Astrocyte (in vitro differentiated cells and primary cell): ENCODE measurements at regions not wholly inside any gene's neighbourhood (a gene's known extent, or its start where the extent isn't known, plus 50 kb on each side); places are given as distances from the start of the nearest gene placed in this dataset.

ENCODE experiments used
- DNase-seq: peaks from one replicate; pipeline ENCODE4 v3.0.0-alpha.2; 2010; ENCODE audit warnings: low read depth
- FAIRE-seq: peaks from 2 replicates; lab custom pipeline; 2011; peaks lifted over from hg19 to GRCh38; lab: Jason Lieb, UNC
- H2AFZ ChIP-seq: 2 replicates; pipeline ENCODE4 v1.6.0; 2012; ENCODE audit warnings: low read depth, low read length, inconsistent platforms
- H3K27ac ChIP-seq: 2 replicates; pipeline ENCODE4 v1.5.1; 2011; ENCODE audit warnings: low read depth, low read length, inconsistent platforms
- H3K27me3 ChIP-seq: 2 replicates; pipeline ENCODE4 v1.6.0; 2011; ENCODE audit warnings: low read length, inconsistent platforms; ENCODE audit not compliant: insufficient read depth
- H3K36me3 ChIP-seq: 2 replicates; pipeline ENCODE4 v1.5.1; 2011; ENCODE audit warnings: low read length, inconsistent platforms; ENCODE audit not compliant: insufficient read depth
- H3K4me1 ChIP-seq: 2 replicates; pipeline ENCODE4 v1.5.1; 2011; ENCODE audit warnings: low read length, inconsistent platforms; ENCODE audit not compliant: insufficient read depth
- H3K4me2 ChIP-seq: 2 replicates; pipeline ENCODE4 v1.6.0; 2012; ENCODE audit warnings: low read length, inconsistent platforms
- H3K4me3 ChIP-seq: 2 replicates; pipeline ENCODE4 v1.5.1; 2011; ENCODE audit warnings: low read depth, mild to moderate bottlenecking, low read length, inconsistent platforms; ENCODE audit not compliant: insufficient read depth
- H3K79me2 ChIP-seq: 2 replicates; pipeline ENCODE4 v1.6.0; 2012; ENCODE audit warnings: mild to moderate bottlenecking, low read length, inconsistent platforms; ENCODE audit not compliant: insufficient read depth
- H3K9ac ChIP-seq: 2 replicates; pipeline ENCODE4 v1.6.0; 2012; ENCODE audit warnings: mild to moderate bottlenecking, low read length, inconsistent platforms
- H3K9me3 ChIP-seq: 2 replicates; pipeline ENCODE4 v1.5.1; 2012; ENCODE audit warnings: low read depth, mild to moderate bottlenecking, low read length, inconsistent platforms; ENCODE audit not compliant: insufficient read depth
- H4K20me1 ChIP-seq: 2 replicates; pipeline ENCODE4 v1.6.0; 2012; ENCODE audit warnings: low read length, inconsistent platforms; ENCODE audit not compliant: insufficient read depth
- H3K27ac Mint-ChIP-seq: one replicate; pipeline ENCODE4 v1.8.0; 2021; ENCODE audit warnings: mild to moderate bottlenecking, mixed read lengths; ENCODE audit not compliant: unreplicated experiment
- H3K27me3 Mint-ChIP-seq: one replicate; pipeline ENCODE4 v1.8.0; 2021; ENCODE audit warnings: low read depth, mixed read lengths; ENCODE audit not compliant: unreplicated experiment
- H3K36me3 Mint-ChIP-seq: one replicate; pipeline ENCODE4 v1.8.0; 2021; ENCODE audit warnings: low read depth, mixed read lengths; ENCODE audit not compliant: unreplicated experiment
- H3K4me1 Mint-ChIP-seq: one replicate; pipeline ENCODE4 v1.8.0; 2021; ENCODE audit warnings: low read depth, mixed read lengths; ENCODE audit not compliant: unreplicated experiment
- H3K4me3 Mint-ChIP-seq: one replicate; pipeline ENCODE4 v1.8.0; 2021; ENCODE audit warnings: mild to moderate bottlenecking, moderate library complexity, mixed read lengths; ENCODE audit not compliant: unreplicated experiment
- H3K9me3 Mint-ChIP-seq: one replicate; pipeline ENCODE4 v1.8.0; 2021; ENCODE audit warnings: mild to moderate bottlenecking, mixed read lengths; ENCODE audit not compliant: unreplicated experiment
- CTCF ChIP-seq: IDR thresholded peaks from 2 replicates; pipeline ENCODE4 v1.5.1; 2011; ENCODE audit warnings: low read depth, mild to moderate bottlenecking, inconsistent platforms, low read length, moderate library complexity; ENCODE audit not compliant: insufficient read depth
- EZH2 ChIP-seq: IDR thresholded peaks from 2 replicates; pipeline ENCODE4 v1.6.1; 2012; ENCODE audit warnings: mild to moderate bottlenecking, low read length, inconsistent platforms; ENCODE audit not compliant: insufficient read depth

GRCh38 chr12:114221136-114221833, 184.7 kb downstream of the TBX5 start:
- Histone ChIP-seq H3K79me2 (no peaks in the 10 kb centered on the region), H3K36me3 (no peaks in the 10 kb centered on the region), H3K9me3 (no peaks in the 10 kb centered on the region), H4K20me1 (no peaks in the 10 kb centered on the region), H3K9ac (no peak overlapping the region), H3K4me3 (no peak overlapping the region), H3K4me2 (no peak overlapping the region), H3K27me3 (no peaks in the 10 kb centered on the region), H2AFZ (no peak overlapping the region), H3K4me1 (no peaks in the 10 kb centered on the region), H3K27ac (no peak overlapping the region)
- Mint-ChIP-seq H3K27ac (no peak overlapping the region), H3K4me1 (no peaks in the 10 kb centered on the region), H3K36me3 (no peaks in the 10 kb centered on the region), H3K9me3 (peaks cover 2% of the 10 kb centered on the region), H3K4me3 (no peak overlapping the region), H3K27me3 (peaks cover 59% of the 10 kb centered on the region)
- DNase-seq (no peak), FAIRE-seq (no peak)
- TF ChIP-seq EZH2 (no peak), CTCF (no peak)

- no peak for FAIRE-seq
- H3K9me3 Mint-ChIP-seq: peaks cover 2% of the 10 kb centered on the region
- no peak for DNase-seq
- no peaks in the 10 kb centered on the region for H4K20me1 ChIP-seq
- H3K4me2 ChIP-seq: no peak overlapping the region
- no peaks in the 10 kb centered on the region for H3K36me3 Mint-ChIP-seq
- H3K4me3 ChIP-seq: no peak overlapping the region
- no peak overlapping the region for H3K27ac ChIP-seq
- H3K4me1 Mint-ChIP-seq: no peaks in the 10 kb centered on the region
- H3K27me3 ChIP-seq: no peaks in the 10 kb centered on the region
- H3K4me1 ChIP-seq: no peaks in the 10 kb centered on the region
- no peak overlapping the region for H2AFZ ChIP-seq
- no peak overlapping the region for H3K4me3 Mint-ChIP-seq
- no peak overlapping the region for H3K27ac Mint-ChIP-seq
- no peaks in the 10 kb centered on the region for H3K36me3 ChIP-seq
- H3K27me3 Mint-ChIP-seq: peaks cover 57% of the 10 kb centered on the region
- H3K79me2 ChIP-seq: no peaks in the 10 kb centered on the region
- no peak overlapping the region for H3K9ac ChIP-seq
- TF ChIP-seq CTCF (no peak), EZH2 (no peak)
- H3K9me3 ChIP-seq: no peaks in the 10 kb centered on the region
Observed at GRCh38 chr12:114220311-114220710, 185.6 kb downstream of the TBX5 start.

- Histone ChIP-seq H3K4me1 (no peaks in the 10 kb centered on the region), H3K4me3 (no peak overlapping the region), H3K27ac (no peak overlapping the region), H4K20me1 (no peaks in the 10 kb centered on the region), H3K9ac (no peak overlapping the region), H3K9me3 (no peaks in the 10 kb centered on the region), H2AFZ (no peak overlapping the region), H3K36me3 (no peaks in the 10 kb centered on the region), H3K27me3 (no peaks in the 10 kb centered on the region), H3K4me2 (no peak overlapping the region), H3K79me2 (no peaks in the 10 kb centered on the region)
- FAIRE-seq (no peak), DNase-seq (no peak)
- no peak overlapping the region for H3K27ac Mint-ChIP-seq
- H3K4me3 Mint-ChIP-seq: no peak overlapping the region
- H3K4me1 Mint-ChIP-seq: no peaks in the 10 kb centered on the region
- peaks cover 49% of the 10 kb centered on the region for H3K27me3 Mint-ChIP-seq
- H3K36me3 Mint-ChIP-seq: no peaks in the 10 kb centered on the region
- peaks cover 2% of the 10 kb centered on the region for H3K9me3 Mint-ChIP-seq
- TF ChIP-seq CTCF (no peak), EZH2 (no peak)
Observed at GRCh38 chr12:114218136-114218535, 187.8 kb downstream of the TBX5 start.
